Adrenal gland (tissue), 5 donors: ENCODE measurements at regions not wholly inside any gene's neighbourhood (a gene's known extent, or its start where the extent isn't known, plus 50 kb on each side); places are given as distances from the start of the nearest gene placed in this dataset.

Source experiments
- CTCF ChIP-seq, 6 experiments: fragments of 450-650 bp in 4 of 6; fragments of 200-600 bp in 2 of 6; sonication (generic) in 1 of 6; IDR thresholded peaks; 1 replicate in 5 of 6; 2 replicates in 1 of 6; pipeline versions ENCODE4 v1.5.1 to v1.8.0; 2016 to 2021; ENCODE audit warnings: antibody characterized with exemption in 6 of 6, mild to moderate bottlenecking in 2 of 6, moderate library complexity in 1 of 6
- POLR2A ChIP-seq, 2 donors: fragments of 450-650 bp; IDR thresholded peaks; one replicate each; pipeline ENCODE4 v1.6.1; 2017; ENCODE audit warnings: antibody characterized with exemption in 2 of 2, mild to moderate bottlenecking in 2 of 2, moderate library complexity in 1 of 2
- donor health status: DM: no; HTN: no; CAD: no.

GRCh38 chr3:84555629-84556028, 403.2 kb upstream of the CADM2 start:
- TF ChIP-seq CTCF (IDR thresholded peaks at IDR 0.05): no peak
- no peak for TF ChIP-seq POLR2A (IDR thresholded peaks at IDR 0.05)
